DMS 273 (cell line): ENCODE measurements at regions not wholly inside any gene's neighbourhood (a gene's known extent, or its start where the extent isn't known, plus 50 kb on each side); places are given as distances from the start of the nearest gene placed in this dataset.
"Not testable (repeated sequence)": the region's sequence is repeated elsewhere in the genome, so short reads cannot be mapped to it uniquely, and the experiment has no call there.

Source experiments
- DNase-seq: peaks from one replicate; lab custom pipeline; 2025; ENCODE audit not compliant: unreplicated experiment; lab: John Stamatoyannopoulos, UW

- DNase-seq = peak; percentile 10
These were observed 203.3 kb upstream of the IMPG1 start for GRCh38 chr6:76275746-76276145.

GRCh38 chr6:76264468-76264867 is 192.0 kb upstream of the IMPG1 start:
- DNase-seq = no peak

GRCh38 chr6:76262240-76262639 is 189.8 kb upstream of the IMPG1 start:
- no peak for DNase-seq

- DNase-seq = no peak
These were observed 178.2 kb upstream of the IMPG1 start for GRCh38 chr6:76250666-76251065.

- DNase-seq = no peak
These were observed 175.1 kb upstream of the IMPG1 start for GRCh38 chr6:76247527-76247926.

- no peak for DNase-seq
These were observed 167.6 kb upstream of the IMPG1 start for GRCh38 chr6:76240092-76240491.

GRCh38 chr6:76230711-76231110 is 158.2 kb upstream of the IMPG1 start:
- DNase-seq = peak; percentile 47

GRCh38 chr6:76222189-76222588 is 149.7 kb upstream of the IMPG1 start:
- DNase-seq = no peak

GRCh38 chr6:76221525-76221924 is 149.1 kb upstream of the IMPG1 start:
- no peak for DNase-seq

- no peak for DNase-seq
These were observed 148.3 kb upstream of the IMPG1 start for GRCh38 chr6:76220805-76221204.

GRCh38 chr6:76217606-76218005 is 145.1 kb upstream of the IMPG1 start:
- DNase-seq = no peak

- no peak for DNase-seq
These were observed 142.1 kb upstream of the IMPG1 start for GRCh38 chr6:76214546-76214945.

- DNase-seq = no peak
These were observed 102.3 kb upstream of the IMPG1 start for GRCh38 chr6:76174722-76175121.

- no peak for DNase-seq
These were observed 94.4 kb upstream of the IMPG1 start for GRCh38 chr6:76166874-76167273.

GRCh38 chr6:76166297-76166696 is 93.8 kb upstream of the IMPG1 start:
- no peak for DNase-seq

GRCh38 chr6:76165471-76166221 is 93.2 kb upstream of the IMPG1 start:
- no peak for DNase-seq

GRCh38 chr6:76162811-76163210 is 90.3 kb upstream of the IMPG1 start:
- DNase-seq = no peak

- not testable (repeated sequence) for DNase-seq
These were observed 85.3 kb upstream of the IMPG1 start for GRCh38 chr6:76157800-76158199.

- DNase-seq = no peak
These were observed 63.0 kb upstream of the IMPG1 start for GRCh38 chr6:76135481-76135880.

GRCh38 chr6:76134651-76135050 is 62.2 kb upstream of the IMPG1 start:
- no peak for DNase-seq

GRCh38 chr6:76124018-76124417 is 51.6 kb upstream of the IMPG1 start:
- no peak for DNase-seq
